ENCODE measurements at regions not wholly inside any gene's neighbourhood (a gene's known extent, or its start where the extent isn't known, plus 50 kb on each side); places are given as distances from the start of the nearest gene placed in this dataset.

GRCh38 chr6:144935661-144936060, 650.5 kb downstream of the UTRN start:
- no peak for TF ChIP-seq CTCF (conservative IDR thresholded peaks at IDR 0.05)
- H3T11ph ChIP-seq (ENCODE audit: low read length) = no peak overlapping the region
- H4K5ac ChIP-seq (ENCODE audit: insufficient read length, low read depth, low read length) = no peak overlapping the region
- H3K23ac ChIP-seq (ENCODE audit: insufficient read length, low read depth, low read length) = no peak overlapping the region
- H3K4me2 ChIP-seq (ENCODE audit: insufficient read depth, insufficient read length, low read length) = no peak overlapping the region
- no peaks in the 10 kb centered on the region for H3K79me1 ChIP-seq (ENCODE audit: insufficient read depth, low read depth, low read length, poor library complexity, severe bottlenecking)
- H3K27ac ChIP-seq (ENCODE audit: insufficient read length, low read depth, low read length) = no peak overlapping the region
- H3K4me1 Mint-ChIP-seq = peaks cover 4 to 5% of the 10 kb centered on the region in 2 experiments; a peak in 3 of 4 replicates
- H2BK5ac ChIP-seq (ENCODE audit: insufficient read length, low read length) = no peak overlapping the region
- no peak overlapping the region for H2BK15ac ChIP-seq (ENCODE audit: low read depth, low read length)
- H3K36me3 Mint-ChIP-seq (ENCODE audit: insufficient read depth in 1 of 3, low read depth in 3 of 3) = peaks cover 0 to 12% (median 3%) of the 10 kb centered on the region in 3 experiments; a peak in 4 of 7 replicates
- no peak overlapping the region for H2AK5ac ChIP-seq (ENCODE audit: insufficient read length, low read length)
- peaks cover 7 to 8% of the 10 kb centered on the region in 2 experiments; a peak in 3 of 5 replicates for H3K9me3 Mint-ChIP-seq
- H2BK12ac ChIP-seq (ENCODE audit: insufficient read length, low read depth, low read length) = no peak overlapping the region
- H3K4me3 Mint-ChIP-seq = no peak overlapping the region
- no peaks in the 10 kb centered on the region for H3K9me3 ChIP-seq (ENCODE audit: control insufficient read depth, low read depth, low read length)
- WGBS (ENCODE audit: extremely low coverage, insufficient read length, low lambda C conversion rate) = no CpG with 5 or more reads among the region's 1 CpG
- H2AFZ ChIP-seq (ENCODE audit: low read length) = no peak overlapping the region
- no peaks in the 10 kb centered on the region for H3K79me2 ChIP-seq (ENCODE audit: insufficient read depth, low read length)
- no peak overlapping the region for H3K27ac Mint-ChIP-seq
- H2BK20ac ChIP-seq (ENCODE audit: low read depth, low read length, poor library complexity, severe bottlenecking) = no peak overlapping the region
- no peak for DNase-seq
- H3K9ac ChIP-seq (ENCODE audit: extremely low read depth, insufficient read length, low read length) = no peak overlapping the region
- H2BK120ac ChIP-seq (ENCODE audit: low read depth, low read length, poor library complexity, severe bottlenecking) = no peak overlapping the region
- no peak overlapping the region for H3K56ac ChIP-seq (ENCODE audit: insufficient read length, low read depth, low read length)
- H3K4ac ChIP-seq (ENCODE audit: low read depth, low read length) = no peak overlapping the region
- no peaks in the 10 kb centered on the region for H3K27me3 Mint-ChIP-seq (ENCODE audit: low read depth)
- H3K27me3 ChIP-seq (ENCODE audit: insufficient read depth, low read length) = no peaks in the 10 kb centered on the region
- no peak overlapping the region for H3K14ac ChIP-seq (ENCODE audit: insufficient read depth, low read length)
- H4K91ac ChIP-seq (ENCODE audit: insufficient read length, low read depth, low read length) = no peak overlapping the region
- H3K23me2 ChIP-seq (ENCODE audit: insufficient read length, low read depth, low read length, poor library complexity, severe bottlenecking) = no peaks in the 10 kb centered on the region
- H3K18ac ChIP-seq (ENCODE audit: insufficient read length, low read depth, low read length) = no peak overlapping the region
- H4K20me1 ChIP-seq (ENCODE audit: control insufficient read depth, insufficient read depth, insufficient read length) = no peaks in the 10 kb centered on the region
- no peak overlapping the region for H4K8ac ChIP-seq (replicated peaks; ENCODE audit: insufficient read length, low read depth, low read length)
- no peaks in the 10 kb centered on the region for H3K4me1 ChIP-seq (ENCODE audit: insufficient read depth, low read length)

Data from H9 (cell line).